ENCODE measurements at regions not wholly inside any gene's neighbourhood (a gene's known extent, or its start where the extent isn't known, plus 50 kb on each side); places are given as distances from the start of the nearest gene placed in this dataset.

GRCh38 chr2:52445686-52446085 is 1321.9 kb upstream of the CHAC2 start:
- TF ChIP-seq KDM1A (IDR thresholded peaks at IDR 0.05; ENCODE audit: borderline replicate concordance) (no peak), HDAC2 (IDR thresholded peaks at IDR 0.05) (no peak), CTCF (IDR thresholded peaks at IDR 0.05 in 2 of 3, conservative IDR thresholded peaks at IDR 0.05 in 1 of 3; ENCODE audit: control insufficient read depth in 2 of 3, extremely low read depth in 1 of 3, insufficient read depth in 1 of 3, low read depth in 3 of 3, low read length in 3 of 3) (no peak), USF2 (IDR thresholded peaks at IDR 0.05; ENCODE audit: borderline replicate concordance, low read depth, low read length) (no peak), POLR2AphosphoS5 (IDR thresholded peaks at IDR 0.05; ENCODE audit: low read length) (no peak), BHLHE40 (IDR thresholded peaks at IDR 0.05; ENCODE audit: borderline replicate concordance in 1 of 2, low read depth in 2 of 2, low read length in 1 of 2) (no peak), ZBTB11 (CRISPR knock-in tag; IDR thresholded peaks at IDR 0.05) (no peak), REST (IDR thresholded peaks at IDR 0.05; ENCODE audit: low read depth, low read length) (no peak), SIN3A (IDR thresholded peaks at IDR 0.05; ENCODE audit: low read depth, low read length) (no peak), ETV6 (conservative IDR thresholded peaks at IDR 0.05 in 1 of 2, IDR thresholded peaks at IDR 0.05 in 1 of 2; ENCODE audit: borderline replicate concordance in 1 of 2, low read depth in 1 of 2) (no peak), STAT3 (IDR thresholded peaks at IDR 0.05; ENCODE audit: low read depth, low read length) (no peak)
